HG02642 (cell line): ENCODE measurements at regions not wholly inside any gene's neighbourhood (a gene's known extent, or its start where the extent isn't known, plus 50 kb on each side); places are given as distances from the start of the nearest gene placed in this dataset.

Source experiments
- ATAC-seq: cut with Tn5 transposase; IDR thresholded peaks from one replicate; pipeline ENCODE4 v1.9.1; 2021; ENCODE audit warnings: mild to moderate bottlenecking; ENCODE audit not compliant: unreplicated experiment, poor library complexity

DNA sequence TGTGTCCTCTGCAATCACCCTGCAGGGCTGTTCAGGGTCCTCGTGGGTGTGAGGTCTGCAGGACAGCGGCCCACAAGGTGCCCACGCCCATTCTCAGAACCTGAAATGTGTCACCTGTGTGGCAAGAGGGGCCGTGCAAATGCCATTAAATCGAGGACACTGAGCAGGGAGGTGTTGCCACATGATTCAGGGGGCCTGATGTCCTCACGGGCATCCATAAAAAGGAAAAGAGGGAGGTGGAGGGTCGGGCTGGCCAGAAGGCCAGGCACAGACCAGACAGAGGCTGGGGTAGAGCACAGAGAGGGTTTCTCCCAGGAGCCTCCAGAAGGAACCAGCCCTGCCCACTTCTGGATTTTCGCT, 239.6 kb downstream of the ERMARD start:
- no peak for ATAC-seq

DNA sequence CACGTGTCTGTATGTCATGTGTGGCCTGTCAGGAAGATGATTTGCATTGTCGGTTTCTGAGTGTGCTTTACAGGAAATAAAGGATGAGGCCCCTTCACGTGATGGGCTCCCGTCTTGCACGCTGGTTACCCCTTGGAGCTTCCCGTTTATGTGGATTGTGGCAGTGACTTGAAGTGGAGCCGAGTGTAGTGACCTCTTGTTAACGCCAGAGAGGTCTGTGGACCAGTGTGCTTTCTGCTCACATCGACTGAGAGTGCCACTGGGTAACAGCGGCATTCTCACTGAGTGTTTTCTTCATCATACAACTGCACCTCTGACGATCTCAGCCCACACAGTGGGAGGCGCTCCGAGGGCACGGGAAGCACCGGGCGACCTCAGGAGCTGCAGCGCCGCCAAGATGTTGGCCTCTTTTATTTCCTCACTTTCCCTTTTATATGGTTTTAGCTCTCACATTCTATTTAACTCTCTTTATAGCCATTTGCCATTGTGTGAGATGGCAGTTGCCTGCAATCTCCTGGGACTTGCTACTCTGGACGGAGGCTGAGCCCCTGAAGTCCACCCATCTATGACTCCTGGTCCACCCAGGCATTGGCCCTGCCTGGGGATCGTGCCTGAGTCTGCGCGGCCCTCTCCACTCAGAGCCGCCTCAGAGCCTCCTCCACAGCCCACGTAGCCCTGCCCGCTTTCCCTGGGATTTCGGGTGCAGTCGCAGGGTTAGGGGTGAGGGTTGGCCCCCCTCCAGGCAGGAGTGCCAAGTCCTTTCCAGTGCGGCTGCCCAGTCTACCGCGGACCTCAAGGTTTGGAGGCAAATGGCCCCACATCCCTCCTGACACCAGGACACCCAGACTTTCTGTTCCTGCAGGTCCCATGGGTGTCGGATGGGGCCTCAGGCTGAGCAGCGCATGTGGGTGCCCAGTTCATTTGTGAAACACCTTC, 238.9 kb downstream of the ERMARD start:
- ATAC-seq: no peak

DNA sequence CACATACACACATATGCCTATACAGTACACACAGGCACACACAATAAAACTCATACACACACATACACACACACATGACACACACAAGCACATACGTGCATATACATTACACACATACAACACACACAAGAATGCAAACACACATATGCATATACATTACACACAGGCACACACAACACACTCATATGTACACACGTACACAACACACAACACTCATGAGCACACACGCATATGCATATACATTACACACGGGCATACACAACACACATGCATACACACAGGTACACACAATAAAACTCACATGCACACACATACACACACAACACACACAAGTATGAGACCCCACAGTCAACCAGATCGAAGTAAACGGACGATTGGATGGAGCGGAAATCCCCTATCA, 238.2 kb downstream of the ERMARD start:
- ATAC-seq: no peak

DNA sequence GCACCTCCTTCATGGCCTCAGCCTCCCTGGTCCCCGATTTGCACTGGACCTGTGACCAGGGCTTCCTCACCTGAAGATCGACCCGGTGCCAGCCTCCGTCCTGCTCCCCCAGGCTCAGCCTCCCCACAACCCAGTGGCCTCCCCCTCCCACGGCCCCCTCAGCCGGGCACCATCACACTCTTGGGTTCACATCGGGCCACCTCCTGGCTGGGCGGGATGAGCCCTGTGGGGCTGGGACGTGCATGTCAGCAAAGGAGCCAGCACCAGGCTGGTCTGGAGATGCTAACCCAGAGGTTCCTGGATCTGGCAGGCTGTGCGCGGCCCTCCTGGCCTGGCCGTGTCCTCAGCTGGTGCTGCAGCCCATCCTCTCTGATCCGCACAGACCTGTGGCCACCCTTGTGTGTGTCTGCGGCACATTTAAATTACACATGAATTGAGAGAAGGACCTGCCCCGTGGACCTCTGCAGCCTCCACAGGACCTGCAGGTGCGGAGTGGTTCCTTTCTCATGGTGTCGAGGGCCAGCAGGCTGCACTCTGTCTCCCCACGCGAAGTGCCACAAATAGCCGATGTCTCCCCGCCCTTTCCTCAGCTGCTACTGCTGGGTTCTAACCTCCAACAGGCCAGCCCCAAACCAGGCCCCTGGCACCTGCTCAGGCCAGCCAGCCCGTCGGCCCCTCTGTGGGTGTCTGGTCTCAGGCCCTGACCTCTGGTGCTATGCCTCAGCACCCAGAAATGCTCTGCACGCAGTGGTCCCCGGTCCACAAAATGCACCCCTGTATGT, 237.5 kb downstream of the ERMARD start:
- ATAC-seq: no peak

DNA sequence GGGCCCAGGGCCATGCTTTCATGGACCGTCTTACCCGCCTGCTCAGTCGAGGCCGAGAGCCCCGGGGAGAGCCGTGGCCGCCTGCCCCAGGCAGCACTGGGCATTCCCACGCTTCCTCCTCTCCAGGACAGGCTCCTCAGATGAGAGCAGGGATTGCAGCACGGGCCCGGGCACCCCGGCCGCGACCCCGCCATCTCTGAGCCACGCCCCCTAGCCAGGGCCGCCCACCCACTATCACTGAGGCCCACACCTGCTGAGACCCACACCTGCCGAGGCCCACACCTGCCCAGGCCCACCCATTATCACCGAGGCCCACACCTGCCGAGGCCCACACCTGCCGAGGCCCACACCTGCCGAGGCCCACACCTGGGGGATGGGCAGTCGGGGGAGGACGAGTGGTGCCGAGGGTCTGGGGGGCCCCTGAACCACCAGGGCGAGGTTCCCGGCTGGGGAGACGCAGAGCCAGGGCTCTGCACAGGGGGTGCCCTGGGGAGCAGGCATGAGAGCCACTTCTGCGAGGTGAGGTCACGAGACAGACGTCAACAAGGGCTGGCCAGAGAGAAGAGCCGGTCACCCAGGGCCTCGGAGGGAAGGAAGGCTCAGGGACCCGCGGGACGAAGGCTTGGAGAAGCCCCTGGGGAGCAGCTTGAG, 235.6 kb downstream of the ERMARD start:
- ATAC-seq: no peak

DNA sequence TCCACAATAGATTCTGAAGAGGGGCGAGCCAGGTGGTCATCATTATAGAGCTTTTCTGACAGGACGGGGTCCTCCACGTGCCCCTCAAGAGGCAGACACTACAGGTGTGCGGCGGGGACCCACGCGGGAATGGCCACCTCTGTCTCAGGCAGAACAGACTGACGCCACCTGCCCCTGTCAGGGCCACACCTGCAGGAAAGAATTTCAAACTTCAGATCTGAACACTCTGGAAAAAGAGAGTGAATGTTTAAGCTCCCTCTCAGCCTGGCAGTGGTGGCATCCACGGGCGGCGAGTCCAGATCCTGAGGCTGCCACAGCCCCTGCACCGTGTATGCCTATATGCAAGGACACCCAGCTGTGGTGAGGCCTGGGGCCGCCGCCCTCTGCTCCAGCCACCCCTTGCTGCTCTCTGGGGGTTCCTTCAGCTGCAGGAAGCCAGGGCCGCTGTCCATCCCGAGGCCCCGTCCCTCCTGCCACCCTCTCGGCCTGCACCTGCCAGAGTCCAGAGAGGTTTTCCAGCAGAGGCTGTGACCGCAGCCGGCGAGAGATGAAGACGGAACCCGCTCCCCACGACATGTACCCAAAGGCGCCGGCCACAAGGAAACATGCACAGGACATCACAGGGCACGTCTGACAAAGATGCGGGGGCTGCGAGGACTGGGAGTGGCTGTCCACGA, 234.9 kb downstream of the ERMARD start:
- ATAC-seq: no peak

DNA sequence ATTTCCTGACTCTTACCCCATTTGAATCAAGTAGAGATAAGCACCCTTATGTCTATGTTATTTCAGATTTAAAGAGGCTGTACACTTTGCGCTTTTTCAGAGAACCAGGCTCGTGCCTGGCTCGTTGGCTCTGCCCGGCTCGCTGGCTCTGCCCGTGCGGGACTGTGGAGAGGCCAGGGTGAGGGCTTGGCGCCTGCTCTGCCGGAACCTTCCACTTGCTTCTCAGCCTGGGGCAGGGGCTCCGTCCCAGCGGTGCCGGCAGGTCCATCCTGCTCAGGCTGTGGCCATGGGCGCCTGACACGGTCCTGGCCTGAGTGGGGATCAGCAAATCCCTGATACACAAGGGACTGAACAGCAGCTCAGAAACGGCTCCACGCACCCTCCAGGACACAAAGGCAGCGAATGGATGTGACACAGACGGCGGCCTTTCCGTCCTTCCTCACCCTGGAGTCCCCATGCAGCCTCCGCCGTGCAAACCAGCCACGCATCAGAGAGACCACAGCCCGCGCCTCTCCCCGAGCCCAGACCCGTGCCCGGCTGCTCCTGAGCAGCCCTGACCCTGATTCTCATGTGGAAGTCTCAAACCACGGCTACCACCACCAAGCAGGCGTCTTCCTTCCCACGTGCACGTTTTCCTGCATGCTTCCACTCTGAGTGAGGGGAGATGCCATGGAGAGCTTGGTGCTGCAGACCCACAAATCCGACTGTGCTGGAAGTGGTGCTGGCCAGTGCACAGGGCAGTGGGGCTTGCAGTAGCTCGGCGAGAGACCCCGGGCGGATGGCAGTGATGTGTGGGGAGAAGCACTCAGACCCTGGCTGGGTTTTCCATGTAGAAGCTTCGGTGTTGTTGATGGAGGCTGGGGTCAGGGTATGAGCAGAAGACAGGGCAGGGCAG, 233.9 kb downstream of the ERMARD start:
- ATAC-seq: no peak

DNA sequence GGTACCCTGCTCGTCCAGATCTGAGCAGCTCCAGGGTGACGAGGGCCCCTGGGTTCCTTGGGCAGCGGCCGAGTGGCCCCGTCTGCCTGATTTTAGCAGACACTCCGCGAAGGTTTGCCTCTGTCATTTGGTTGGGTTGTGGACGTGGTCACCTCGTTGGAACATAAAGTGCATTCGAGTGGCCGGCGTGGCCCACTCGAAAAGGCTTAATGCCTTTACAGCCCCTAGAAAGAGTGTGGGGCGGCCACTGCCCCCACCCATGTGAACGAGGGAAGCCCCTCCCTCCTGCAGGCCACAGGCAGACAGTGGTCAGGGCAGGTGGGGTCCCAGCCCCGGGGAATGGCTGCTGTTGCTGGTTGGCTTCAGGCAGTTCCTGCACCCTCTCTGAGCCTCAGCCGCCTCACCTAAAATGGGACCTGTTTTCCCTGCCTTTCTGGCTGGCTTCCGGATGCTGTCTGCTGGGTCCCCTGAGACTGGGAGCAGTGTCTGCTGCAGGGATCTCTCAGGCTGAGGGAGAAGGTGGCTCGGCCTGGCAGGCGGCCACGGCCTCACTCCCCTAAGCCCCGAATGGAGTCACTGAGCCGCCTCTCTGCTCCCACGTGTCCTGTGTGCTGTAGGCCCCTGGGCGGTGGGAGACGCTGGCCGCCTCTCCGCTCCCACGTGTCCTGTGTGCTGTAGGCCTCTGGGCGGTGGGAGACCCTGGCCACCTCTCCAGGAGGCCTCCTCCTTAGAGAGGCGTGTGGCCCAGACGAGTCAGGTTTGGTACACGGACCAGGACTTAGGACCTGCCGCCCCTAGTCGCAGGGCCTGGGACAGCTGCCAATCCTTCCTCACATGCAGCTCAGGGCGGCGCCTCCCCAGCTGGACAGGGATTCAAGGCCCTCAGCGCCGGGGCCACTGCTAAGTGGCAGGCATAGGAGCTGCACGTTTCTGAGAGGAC, 233.0 kb downstream of the ERMARD start:
- no peak for ATAC-seq

DNA sequence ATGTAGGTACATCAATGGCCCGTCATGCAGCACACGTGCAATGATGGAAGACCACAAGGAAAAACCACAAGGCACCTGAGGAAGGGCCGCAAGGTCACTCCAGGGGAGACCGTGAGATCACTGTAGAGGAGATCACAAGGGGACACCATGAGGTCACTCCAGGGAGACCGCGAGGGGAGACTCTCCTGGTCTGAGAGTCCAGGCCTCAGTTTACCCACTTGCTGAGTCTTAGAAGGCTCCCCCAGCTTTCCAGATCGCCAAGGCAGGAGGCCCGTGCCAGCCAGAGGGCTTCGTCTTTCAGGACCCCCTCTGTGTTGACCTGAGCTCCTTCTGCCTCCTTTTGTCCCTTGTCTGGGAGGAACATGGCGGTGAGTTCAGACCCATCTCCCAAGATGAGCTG, 232.2 kb downstream of the ERMARD start:
- ATAC-seq: no peak

DNA sequence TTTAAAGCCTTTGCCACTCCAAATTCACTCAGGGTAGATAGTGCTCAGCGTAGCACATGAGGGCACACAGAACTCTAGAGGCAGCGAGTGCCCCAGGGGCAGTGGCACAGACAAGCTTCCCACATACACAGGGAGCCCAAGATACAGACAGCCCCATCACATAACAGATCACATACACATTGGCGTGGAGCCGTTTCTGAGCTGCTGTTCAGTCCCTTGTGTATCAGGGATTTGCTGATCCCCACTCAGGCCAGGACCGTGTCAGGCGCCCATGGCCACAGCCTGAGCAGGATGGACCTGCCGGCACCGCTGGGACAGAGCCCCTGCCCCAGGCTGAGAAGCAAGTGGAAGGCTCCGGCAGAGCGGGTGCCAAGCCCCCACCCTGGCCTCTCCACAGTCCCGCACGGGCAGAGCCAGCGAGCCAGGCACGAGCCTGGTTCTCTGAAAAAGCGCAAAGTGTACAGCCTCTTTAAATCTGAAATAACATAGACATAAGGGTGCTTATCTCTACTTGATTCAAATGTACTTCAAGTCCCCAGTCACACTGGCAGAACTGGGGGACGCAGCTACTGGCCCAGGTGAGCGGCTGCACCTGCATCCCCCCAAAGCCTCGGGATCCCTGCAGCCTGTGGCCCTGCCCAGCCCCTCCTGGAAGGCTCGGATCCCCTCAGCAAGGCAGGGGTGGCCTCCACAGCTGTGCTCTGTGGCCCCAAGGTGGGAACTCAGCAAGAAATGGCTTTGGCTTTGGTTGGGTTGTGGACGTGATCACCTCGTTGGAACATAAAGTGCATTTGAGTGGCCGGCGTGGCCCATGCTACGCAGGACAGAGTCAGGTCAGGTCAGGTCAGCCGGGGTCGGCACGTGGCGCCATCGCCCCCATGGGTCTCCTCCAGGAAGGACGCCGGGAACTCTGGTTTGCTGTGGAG, 231.3 kb downstream of the ERMARD start:
- no peak for ATAC-seq

DNA sequence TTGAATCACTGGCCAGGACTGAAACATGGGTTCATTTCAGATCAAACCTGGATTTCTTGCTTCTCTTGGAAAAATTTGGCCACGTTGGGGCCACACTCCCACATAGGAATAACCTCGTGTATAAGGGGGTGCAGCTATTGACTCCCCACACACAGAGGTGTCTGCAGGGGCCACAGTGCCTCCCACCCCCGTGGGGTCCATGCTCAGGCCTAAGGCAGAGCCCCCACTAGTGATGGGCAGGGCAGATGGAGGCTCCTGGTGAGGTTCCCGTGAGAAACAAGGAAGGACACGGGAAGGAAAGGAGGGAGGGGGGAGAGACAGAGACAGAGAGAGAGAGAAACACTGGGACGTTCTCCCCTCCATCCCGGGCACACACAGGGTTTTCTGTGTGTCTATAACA, 230.5 kb downstream of the ERMARD start:
- no peak for ATAC-seq

DNA sequence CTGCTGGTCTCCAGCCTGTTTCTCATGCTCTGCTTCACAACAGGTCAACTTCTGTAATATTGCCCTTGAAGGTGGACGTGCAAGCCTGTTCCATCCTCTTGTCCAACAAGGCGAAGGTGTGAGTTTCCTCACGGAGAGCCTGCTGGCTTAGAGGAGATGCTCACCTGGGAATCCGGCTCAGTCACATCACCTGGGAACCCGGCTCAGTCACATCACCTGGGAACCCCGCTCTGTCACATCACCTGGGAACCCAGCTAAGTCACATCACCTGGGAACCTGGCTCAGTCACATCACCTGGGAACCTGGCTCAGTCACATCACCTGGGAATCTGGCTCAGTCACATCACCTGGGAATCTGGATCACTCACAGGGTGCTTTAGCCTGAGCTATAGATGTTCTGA, 230.1 kb downstream of the ERMARD start:
- ATAC-seq: no peak

DNA sequence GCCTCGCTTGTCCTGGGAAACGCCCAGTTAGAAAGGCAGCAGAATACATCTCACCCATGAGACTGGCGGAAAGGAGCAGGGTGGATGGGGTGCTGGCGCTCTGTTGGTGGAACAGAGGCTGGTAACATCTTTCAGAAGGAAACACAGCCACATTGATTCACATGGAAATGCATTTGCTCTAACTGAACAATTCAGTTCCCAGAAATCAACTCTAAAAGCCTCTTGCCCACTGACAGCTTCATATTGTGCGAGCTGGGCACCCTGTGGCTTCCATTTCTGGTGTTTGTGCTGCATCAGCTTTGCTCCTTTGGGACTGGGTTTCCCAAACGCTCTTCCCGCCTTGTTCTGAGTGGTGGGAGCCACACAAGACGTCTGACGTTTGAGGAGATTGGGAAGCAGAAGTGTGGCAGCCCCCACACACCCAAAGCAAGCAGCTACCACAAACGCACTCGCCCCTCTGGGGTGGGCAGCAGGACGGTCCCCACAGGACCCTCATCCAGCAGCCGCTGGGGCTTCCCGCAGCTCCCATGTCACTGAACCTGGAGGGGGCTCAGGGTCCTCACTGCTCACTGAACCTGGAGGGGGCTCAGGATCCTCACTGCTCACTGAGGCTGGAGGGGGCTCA, 229.5 kb downstream of the ERMARD start:
- ATAC-seq: no peak

DNA sequence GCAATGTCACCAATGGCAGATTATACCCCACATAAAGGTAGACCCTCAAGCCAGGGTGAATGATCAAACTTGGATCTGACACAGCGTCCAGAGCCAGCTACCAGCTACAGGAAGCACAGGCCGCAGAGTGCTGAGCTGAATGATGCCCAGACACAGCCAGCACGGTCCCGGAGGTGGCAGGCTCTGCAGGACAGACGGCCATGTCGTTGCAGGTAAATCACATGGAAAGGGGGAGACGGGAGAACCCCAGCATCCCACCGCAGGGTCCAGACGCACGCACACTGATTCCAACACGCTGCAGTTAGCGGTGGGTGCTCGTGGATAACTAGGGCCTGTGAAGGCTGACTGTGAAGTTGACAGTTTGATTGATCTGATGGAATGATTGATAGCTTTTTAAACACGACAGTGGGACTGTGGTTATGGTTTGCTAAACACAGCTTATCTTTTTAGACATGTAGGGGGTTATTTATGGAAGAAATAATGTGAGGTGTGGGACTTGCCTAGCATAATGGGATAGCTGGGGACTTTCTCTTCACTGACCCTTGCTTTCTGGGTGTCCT, 228.5 kb downstream of the ERMARD start:
- no peak for ATAC-seq

DNA sequence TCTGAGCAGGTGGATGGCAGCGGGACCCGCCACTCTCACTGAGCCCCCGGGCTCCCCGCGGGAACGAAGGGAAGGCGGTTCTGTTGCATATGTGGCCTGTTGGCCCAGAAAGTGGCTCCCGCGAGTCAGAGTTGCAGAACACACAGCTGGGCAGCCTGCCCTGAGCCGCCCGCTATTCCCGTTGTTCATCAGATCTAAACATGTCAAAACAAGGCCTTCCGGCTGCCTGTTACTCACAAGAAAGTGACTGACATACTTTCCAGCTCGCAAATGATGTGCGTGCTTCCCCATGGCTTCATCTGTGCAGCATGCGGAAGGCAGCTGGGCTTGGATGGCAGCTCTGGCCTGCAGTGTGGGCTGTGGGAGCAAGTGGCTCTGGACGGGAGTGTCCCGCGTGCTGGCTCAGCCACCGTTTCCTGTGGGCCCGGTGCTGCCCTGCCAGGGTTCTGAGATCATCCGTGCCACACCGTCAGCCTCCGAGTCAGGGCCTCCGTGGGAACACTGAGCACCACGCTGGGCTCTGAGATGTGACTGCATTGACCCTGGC, 227.3 kb downstream of the ERMARD start:
- no peak for ATAC-seq

DNA sequence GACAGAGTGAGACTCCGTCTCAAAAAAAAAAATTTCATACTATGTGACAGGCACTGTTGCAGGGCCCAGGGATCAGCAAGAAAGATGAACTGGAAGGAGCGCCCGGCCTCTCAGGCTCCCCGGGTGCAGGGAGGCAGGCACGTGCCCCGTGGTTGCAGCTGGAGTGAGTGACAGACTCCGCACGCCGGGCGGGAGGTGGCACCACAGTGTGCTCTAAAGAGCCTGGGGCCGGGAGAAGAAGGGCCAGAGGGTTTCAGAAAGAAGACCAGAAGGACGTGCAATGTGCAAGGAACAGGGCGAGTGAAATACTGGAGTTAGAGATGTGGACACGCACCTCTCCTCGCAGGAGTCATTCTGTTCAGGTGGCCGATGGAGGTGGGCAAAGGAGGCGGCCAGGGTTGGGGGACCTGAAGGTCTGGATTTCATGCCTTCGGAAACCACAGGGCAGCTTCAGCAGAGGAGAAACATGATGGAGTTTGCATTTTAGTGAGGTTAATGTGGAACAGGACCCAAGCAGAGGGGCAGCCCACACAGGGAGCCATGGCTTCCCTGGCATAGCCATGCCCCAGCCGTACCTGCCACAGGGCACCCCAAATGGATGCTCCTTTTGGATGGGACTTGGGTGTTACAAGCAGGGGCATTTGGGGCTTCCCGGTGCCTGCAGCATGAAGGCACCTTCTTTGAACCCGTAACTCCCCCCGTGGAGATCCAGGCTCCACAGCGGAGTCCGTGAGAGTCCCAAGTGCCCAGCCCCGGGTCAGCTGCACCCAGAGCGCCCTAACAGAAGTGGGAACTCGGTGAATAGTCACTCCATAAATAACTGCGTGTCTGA, 226.2 kb downstream of the ERMARD start:
- ATAC-seq: no peak
